ENCODE measurements at regions not wholly inside any gene's neighbourhood (a gene's known extent, or its start where the extent isn't known, plus 50 kb on each side); places are given as distances from the start of the nearest gene placed in this dataset.

- no peak for TF ChIP-seq POLR2A (IDR thresholded peaks at IDR 0.05)
- TF ChIP-seq CTCF (IDR thresholded peaks at IDR 0.05), result no peak
- intact Hi-C loops (cut with DNase I; ENCODE audit: low total_unique reads), result no loop called here
- H3K4me3 ChIP-seq (ENCODE audit: low read depth, poor library complexity, severe bottlenecking), result no peak overlapping the region
- WGBS, 2 donors, result 91% methylated on average over 6 of the region's 6 CpGs
- DNase-seq (ENCODE audit: low spot score in 2 of 2), result no peak
Observed at GRCh38 chr20:52098186-52098585, 93.4 kb downstream of the ZFP64 start.

GRCh38 chr20:52096117-52096516 is 95.5 kb downstream of the ZFP64 start:
- WGBS, 2 donors, result 85 to 86% methylated on average over 6 of the region's 6 CpGs
- no peak for DNase-seq (ENCODE audit: low spot score in 2 of 2)
- intact Hi-C loops (cut with DNase I; ENCODE audit: low total_unique reads), result no loop called here
- TF ChIP-seq POLR2A (IDR thresholded peaks at IDR 0.05) (no peak), CTCF (IDR thresholded peaks at IDR 0.05) (no peak)
- no peak overlapping the region for H3K4me3 ChIP-seq (ENCODE audit: low read depth, poor library complexity, severe bottlenecking)

DNA sequence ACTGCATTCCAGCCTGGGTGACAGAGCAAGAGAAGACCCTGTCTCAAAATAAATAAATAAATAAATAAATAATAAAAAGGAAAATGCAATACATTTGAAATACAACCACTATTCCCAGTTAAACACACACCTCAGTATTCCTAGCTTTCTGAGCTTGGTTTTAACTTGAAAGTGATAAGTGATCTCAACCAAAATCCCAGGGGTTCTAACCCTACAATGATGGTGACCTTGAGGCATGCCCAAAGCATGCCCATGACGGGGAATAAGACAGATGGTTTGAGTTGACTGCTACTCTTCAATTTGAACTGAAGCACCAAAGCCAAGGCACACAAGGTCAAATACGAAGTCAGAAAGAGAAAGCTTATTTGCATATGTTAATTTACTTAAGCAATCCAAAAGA is 96.9 kb downstream of the ZFP64 start:
- H3K4me3 ChIP-seq (ENCODE audit: low read depth, poor library complexity, severe bottlenecking), result no peak overlapping the region
- intact Hi-C loops (cut with DNase I; ENCODE audit: low total_unique reads), result no loop called here
- WGBS, 2 donors, result 65 to 81% methylated on average over 2 of the region's 2 CpGs
- TF ChIP-seq CTCF (IDR thresholded peaks at IDR 0.05) (no peak), POLR2A (IDR thresholded peaks at IDR 0.05) (no peak)
- DNase-seq (ENCODE audit: low spot score in 2 of 2), result no peak

- no peak overlapping the region for H3K4me3 ChIP-seq (ENCODE audit: low read depth, poor library complexity, severe bottlenecking)
- no peak for TF ChIP-seq CTCF (IDR thresholded peaks at IDR 0.05)
- no peak for TF ChIP-seq POLR2A (IDR thresholded peaks at IDR 0.05)
- 92 to 97% methylated on average over 4 of the region's 4 CpGs for WGBS, 2 donors
- DNase-seq (ENCODE audit: low spot score in 2 of 2), result no peak
- intact Hi-C loops (cut with DNase I; ENCODE audit: low total_unique reads), result no loop called here
Observed at GRCh38 chr20:52093575-52093974, 98.0 kb downstream of the ZFP64 start.

DNA sequence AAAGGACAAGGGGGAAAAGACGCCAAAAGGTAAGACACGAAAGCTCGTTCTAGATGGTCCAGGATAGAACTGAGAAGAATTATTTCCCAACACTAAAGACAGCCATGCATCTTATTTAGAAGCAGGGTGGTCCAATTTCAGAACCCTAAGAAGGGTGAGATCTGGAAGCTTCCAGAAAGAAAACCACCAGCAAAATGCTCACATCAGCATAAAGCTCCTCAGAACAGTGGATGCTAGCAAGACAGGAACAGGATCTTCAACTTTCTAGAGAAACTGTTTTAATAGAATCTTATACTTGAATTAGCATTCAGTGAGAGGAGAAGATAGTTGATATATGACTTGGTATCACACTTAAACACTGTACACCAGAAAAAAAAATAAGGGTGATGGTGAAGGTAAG is 101.5 kb downstream of the ZFP64 start:
- DNase-seq (ENCODE audit: low spot score in 2 of 2), result no peak
- 95% methylated on average over 3 of the region's 3 CpGs for WGBS, 2 donors
- intact Hi-C loops (cut with DNase I; ENCODE audit: low total_unique reads), result loop anchor here (2.0 kb wide), 1 partner anchor 29 kb away; no protein-coding TSS in a partner anchor
- no peak overlapping the region for H3K4me3 ChIP-seq (ENCODE audit: low read depth, poor library complexity, severe bottlenecking)
- TF ChIP-seq CTCF (IDR thresholded peaks at IDR 0.05) (no peak), POLR2A (IDR thresholded peaks at IDR 0.05) (no peak)

- no peak for TF ChIP-seq CTCF (IDR thresholded peaks at IDR 0.05)
- no peak for TF ChIP-seq POLR2A (IDR thresholded peaks at IDR 0.05)
- intact Hi-C loops (cut with DNase I; ENCODE audit: low total_unique reads), result no loop called here
- no peak for DNase-seq (ENCODE audit: low spot score in 2 of 2)
- H3K4me3 ChIP-seq (ENCODE audit: low read depth, poor library complexity, severe bottlenecking), result no peak overlapping the region
Observed at GRCh38 chr20:52087471-52087870, 104.1 kb downstream of the ZFP64 start.

All from lower leg skin (tissue), 4 donors.